SK-N-SH (cell line): ENCODE measurements at regions not wholly inside any gene's neighbourhood (a gene's known extent, or its start where the extent isn't known, plus 50 kb on each side); places are given as distances from the start of the nearest gene placed in this dataset.

Experiments
- CHD2 ChIP-seq: fragments of 150-350 bp; IDR thresholded peaks from 2 replicates; pipeline ENCODE4 v1.6.1; 2018; ENCODE audit warnings: low read length; ENCODE audit not compliant: partially characterized antibody
- CTCF ChIP-seq: fragments of 200-600 bp; sonication (generic); IDR thresholded peaks from 2 replicates; pipeline ENCODE4 v1.6.1; 2017; ENCODE audit warnings: antibody characterized with exemption, mild to moderate bottlenecking, moderate library complexity
- FOXJ3 ChIP-seq: sonication (generic); formaldehyde crosslinking; IDR thresholded peaks from 2 replicates; pipeline ENCODE4 v1.5.1; 2020; ENCODE audit warnings: mild to moderate bottlenecking, missing genetic modification reagents
- GATA2 ChIP-seq: sonication (generic); formaldehyde crosslinking; IDR thresholded peaks from 2 replicates; pipeline ENCODE4 v1.5.0; 2020; ENCODE audit warnings: mild to moderate bottlenecking, missing genetic modification reagents
- MAX ChIP-seq: IDR thresholded peaks from 2 replicates; pipeline ENCODE4 v1.4.0; 2012; ENCODE audit warnings: low read depth
- NFIC ChIP-seq: IDR thresholded peaks from 2 replicates; pipeline ENCODE4 v1.4.0; 2012; ENCODE audit warnings: borderline replicate concordance
- RFX5 ChIP-seq: IDR thresholded peaks from 2 replicates; pipeline ENCODE4 v1.6.1; 2012; ENCODE audit warnings: mild to moderate bottlenecking, improper control_type of control experiment, low read length
- SMC3 ChIP-seq: IDR thresholded peaks from 2 replicates; pipeline ENCODE4 v1.6.1; 2012; ENCODE audit warnings: low read depth, low read length, improper control_type of control experiment
- USF2 ChIP-seq: fragments of 150-350 bp; IDR thresholded peaks from 2 replicates; pipeline ENCODE4 v1.6.1; 2017; ENCODE audit warnings: antibody characterized with exemption, low read length, low read depth, borderline replicate concordance
- YY1 ChIP-seq: IDR thresholded peaks from 2 replicates; pipeline ENCODE4 v1.4.0; 2012; ENCODE audit warnings: low read depth, mild to moderate bottlenecking

GRCh38 chr11:26930518-26931247 lies 63.2 kb upstream of the FIBIN start:
- TF ChIP-seq CTCF, result no peak
- no peak for TF ChIP-seq USF2
- TF ChIP-seq GATA2 (CRISPR knock-in tag), result no peak
- TF ChIP-seq YY1, result no peak
- no peak for TF ChIP-seq CHD2
- TF ChIP-seq SMC3, result no peak
- TF ChIP-seq NFIC, result no peak
- TF ChIP-seq FOXJ3 (CRISPR knock-in tag), result no peak
- no peak for TF ChIP-seq MAX
- TF ChIP-seq RFX5, result no peak
